HEK293 (cell line): ENCODE measurements at regions not wholly inside any gene's neighbourhood (a gene's known extent, or its start where the extent isn't known, plus 50 kb on each side); places are given as distances from the start of the nearest gene placed in this dataset.

Source experiments
- CTCF ChIP-seq: fragments of 450-650 bp; formaldehyde crosslinking; IDR thresholded peaks from 2 replicates; pipeline ENCODE4 v1.5.1; 2016; ENCODE audit warnings: missing biosample characterization, missing genetic modification characterization
- GLI4 ChIP-seq: fragments of 450-650 bp; formaldehyde crosslinking; IDR thresholded peaks from 2 replicates; pipeline ENCODE4 v1.5.1; 2016; ENCODE audit warnings: missing biosample characterization, missing genetic modification characterization
- RBAK ChIP-seq: fragments of 450-650 bp; formaldehyde crosslinking; IDR thresholded peaks from 2 replicates; pipeline ENCODE4 v1.5.1; 2016; ENCODE audit warnings: missing biosample characterization, missing genetic modification characterization
- REPIN1 ChIP-seq: fragments of 450-650 bp; formaldehyde crosslinking; IDR thresholded peaks from 2 replicates; pipeline ENCODE4 v1.5.1; 2017; ENCODE audit warnings: missing biosample characterization, missing genetic modification characterization, low read depth
- TSHZ1 ChIP-seq: fragments of 450-650 bp; formaldehyde crosslinking; IDR thresholded peaks from 2 replicates; pipeline ENCODE4 v1.5.1; 2016; ENCODE audit warnings: missing biosample characterization, missing genetic modification characterization, borderline replicate concordance
- ZBTB8A ChIP-seq: fragments of 450-650 bp; formaldehyde crosslinking; IDR thresholded peaks from 2 replicates; pipeline ENCODE4 v1.5.1; 2016; ENCODE audit warnings: missing biosample characterization, missing genetic modification characterization
- ZNF266 ChIP-seq: fragments of 450-650 bp; formaldehyde crosslinking; IDR thresholded peaks from 2 replicates; pipeline ENCODE4 v1.5.1; 2016; ENCODE audit warnings: missing biosample characterization, missing genetic modification characterization, low read depth
- ZNF558 ChIP-seq: fragments of 450-650 bp; formaldehyde crosslinking; IDR thresholded peaks from 2 replicates; pipeline ENCODE4 v1.5.1; 2016; ENCODE audit warnings: missing biosample characterization, missing genetic modification characterization
- ZNF791 ChIP-seq: fragments of 450-650 bp; formaldehyde crosslinking; IDR thresholded peaks from 2 replicates; pipeline ENCODE4 v1.5.1; 2016; ENCODE audit warnings: missing biosample characterization, missing genetic modification characterization
- TF ChIP-seq, protein P1 (sequence below): fragments of 450-650 bp; formaldehyde crosslinking; IDR thresholded peaks from 2 replicates; pipeline ENCODE4 v1.5.1; 2016; ENCODE audit warnings: missing biosample characterization, missing genetic modification characterization
- TF ChIP-seq, protein P2 (sequence below): fragments of 450-650 bp; formaldehyde crosslinking; IDR thresholded peaks from 2 replicates; pipeline ENCODE4 v1.5.1; 2016; ENCODE audit warnings: missing biosample characterization, missing genetic modification characterization
- TF ChIP-seq, protein P3 (sequence below): fragments of 450-650 bp; formaldehyde crosslinking; IDR thresholded peaks from 2 replicates; pipeline ENCODE4 v1.5.1; 2016; ENCODE audit warnings: missing biosample characterization, missing genetic modification characterization

DNA sequence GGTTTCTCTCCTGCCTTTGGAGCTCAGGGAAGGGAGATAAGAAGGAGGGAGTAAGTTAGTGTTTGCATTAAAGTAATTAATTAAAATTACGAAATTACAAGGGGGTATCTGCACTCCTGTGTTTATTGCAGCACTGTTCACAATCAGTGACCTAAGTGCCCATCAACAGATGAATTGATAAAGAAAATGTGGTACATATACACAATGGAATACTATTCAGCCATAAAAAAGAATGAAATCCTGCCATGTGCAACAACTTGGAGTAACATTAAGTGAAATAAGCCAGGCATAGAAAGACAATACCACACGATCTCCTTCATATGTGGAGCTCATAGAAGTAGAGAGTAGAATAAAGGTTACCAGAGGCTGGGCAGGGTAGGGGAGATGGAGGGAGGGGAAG lies 202.0 kb downstream of the SHQ1 start:
- TF ChIP-seq CTCF (tag by site-specific recombination) (no peak), RBAK (tag by site-specific recombination) (no peak), REPIN1 (tag by site-specific recombination) (no peak), ZNF266 (tag by site-specific recombination) (no peak), TSHZ1 (tag by site-specific recombination) (no peak), ZNF558 (no peak), GLI4 (tag by site-specific recombination) (no peak), ZNF791 (no peak), ZBTB8A (tag by site-specific recombination) (no peak)
- TF ChIP-seq, protein P1, sequence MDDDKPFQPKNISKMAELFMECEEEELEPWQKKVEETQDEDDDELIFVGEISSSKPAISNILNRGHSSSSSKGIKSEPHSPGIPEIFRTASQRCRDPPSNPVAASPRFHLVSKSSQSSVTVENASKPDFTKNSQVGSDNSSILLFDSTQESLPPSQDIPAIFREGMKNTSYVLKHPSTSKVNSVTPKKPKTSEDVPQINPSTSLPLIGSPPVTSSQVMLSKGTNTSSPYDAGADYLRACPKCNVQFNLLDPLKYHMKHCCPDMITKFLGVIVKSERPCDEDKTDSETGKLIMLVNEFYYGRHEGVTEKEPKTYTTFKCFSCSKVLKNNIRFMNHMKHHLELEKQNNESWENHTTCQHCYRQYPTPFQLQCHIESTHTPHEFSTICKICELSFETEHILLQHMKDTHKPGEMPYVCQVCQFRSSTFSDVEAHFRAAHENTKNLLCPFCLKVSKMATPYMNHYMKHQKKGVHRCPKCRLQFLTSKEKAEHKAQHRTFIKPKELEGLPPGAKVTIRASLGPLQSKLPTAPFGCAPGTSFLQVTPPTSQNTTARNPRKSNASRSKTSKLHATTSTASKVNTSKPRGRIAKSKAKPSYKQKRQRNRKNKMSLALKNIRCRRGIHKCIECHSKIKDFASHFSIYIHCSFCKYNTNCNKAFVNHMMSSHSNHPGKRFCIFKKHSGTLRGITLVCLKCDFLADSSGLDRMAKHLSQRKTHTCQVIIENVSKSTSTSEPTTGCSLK, result no peak
- TF ChIP-seq, protein P2, sequence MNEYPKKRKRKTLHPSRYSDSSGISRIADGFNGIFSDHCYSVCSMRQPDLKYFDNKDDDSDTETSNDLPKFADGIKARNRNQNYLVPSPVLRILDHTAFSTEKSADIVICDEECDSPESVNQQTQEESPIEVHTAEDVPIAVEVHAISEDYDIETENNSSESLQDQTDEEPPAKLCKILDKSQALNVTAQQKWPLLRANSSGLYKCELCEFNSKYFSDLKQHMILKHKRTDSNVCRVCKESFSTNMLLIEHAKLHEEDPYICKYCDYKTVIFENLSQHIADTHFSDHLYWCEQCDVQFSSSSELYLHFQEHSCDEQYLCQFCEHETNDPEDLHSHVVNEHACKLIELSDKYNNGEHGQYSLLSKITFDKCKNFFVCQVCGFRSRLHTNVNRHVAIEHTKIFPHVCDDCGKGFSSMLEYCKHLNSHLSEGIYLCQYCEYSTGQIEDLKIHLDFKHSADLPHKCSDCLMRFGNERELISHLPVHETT, result no peak
- TF ChIP-seq, protein P3, sequence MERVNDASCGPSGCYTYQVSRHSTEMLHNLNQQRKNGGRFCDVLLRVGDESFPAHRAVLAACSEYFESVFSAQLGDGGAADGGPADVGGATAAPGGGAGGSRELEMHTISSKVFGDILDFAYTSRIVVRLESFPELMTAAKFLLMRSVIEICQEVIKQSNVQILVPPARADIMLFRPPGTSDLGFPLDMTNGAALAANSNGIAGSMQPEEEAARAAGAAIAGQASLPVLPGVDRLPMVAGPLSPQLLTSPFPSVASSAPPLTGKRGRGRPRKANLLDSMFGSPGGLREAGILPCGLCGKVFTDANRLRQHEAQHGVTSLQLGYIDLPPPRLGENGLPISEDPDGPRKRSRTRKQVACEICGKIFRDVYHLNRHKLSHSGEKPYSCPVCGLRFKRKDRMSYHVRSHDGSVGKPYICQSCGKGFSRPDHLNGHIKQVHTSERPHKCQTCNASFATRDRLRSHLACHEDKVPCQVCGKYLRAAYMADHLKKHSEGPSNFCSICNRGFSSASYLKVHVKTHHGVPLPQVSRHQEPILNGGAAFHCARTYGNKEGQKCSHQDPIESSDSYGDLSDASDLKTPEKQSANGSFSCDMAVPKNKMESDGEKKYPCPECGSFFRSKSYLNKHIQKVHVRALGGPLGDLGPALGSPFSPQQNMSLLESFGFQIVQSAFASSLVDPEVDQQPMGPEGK (tag by site-specific recombination), result no peak
